ENCODE measurements at regions not wholly inside any gene's neighbourhood (a gene's known extent, or its start where the extent isn't known, plus 50 kb on each side); places are given as distances from the start of the nearest gene placed in this dataset.

- Mint-ChIP-seq H3K36me3 (ENCODE audit: low read depth) (no peaks in the 10 kb centered on the region), H3K9me3 (peaks cover 3% of the 10 kb centered on the region), H3K4me3 (no peak overlapping the region), H3K27me3 (ENCODE audit: low read depth) (no peaks in the 10 kb centered on the region), H3K4me1 (no peaks in the 10 kb centered on the region), H3K27ac (ENCODE audit: unreplicated experiment) (no peak overlapping the region)
- TF ChIP-seq CTCF (conservative IDR thresholded peaks at IDR 0.05) = no peak
- DNase-seq (ENCODE audit: low read depth, low spot score) = no peak
Measured at GRCh38 chr4:136198358-136198757, 1333.9 kb downstream of the PCDH18 start.

DNA sequence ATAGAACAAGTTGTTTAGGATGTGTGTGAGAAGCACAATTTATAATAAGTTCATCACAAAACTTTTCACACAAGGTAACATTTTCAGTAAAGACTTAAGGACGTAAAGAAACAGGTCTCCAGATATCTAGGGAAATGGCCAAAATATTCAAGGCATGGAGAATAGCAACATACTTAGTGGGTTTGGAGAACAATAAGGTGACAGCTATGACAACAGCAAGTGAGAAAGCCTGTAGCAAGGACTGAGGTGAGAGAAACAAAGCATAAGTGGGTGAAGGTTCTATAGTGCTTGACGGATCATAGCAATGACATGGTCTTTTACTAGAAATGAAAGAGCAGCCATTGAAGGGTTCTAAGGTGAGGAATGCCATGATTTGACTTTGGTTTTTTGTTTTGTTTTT is 1337.3 kb downstream of the PCDH18 start:
- H3K4me3 Mint-ChIP-seq = no peak overlapping the region
- peaks cover 7% of the 10 kb centered on the region for H3K9me3 Mint-ChIP-seq
- no peaks in the 10 kb centered on the region for H3K27me3 Mint-ChIP-seq (ENCODE audit: low read depth)
- TF ChIP-seq CTCF (conservative IDR thresholded peaks at IDR 0.05) = no peak
- no peaks in the 10 kb centered on the region for H3K4me1 Mint-ChIP-seq
- H3K36me3 Mint-ChIP-seq (ENCODE audit: low read depth) = no peaks in the 10 kb centered on the region
- DNase-seq (ENCODE audit: low read depth, low spot score) = no peak
- no peak overlapping the region for H3K27ac Mint-ChIP-seq (ENCODE audit: unreplicated experiment)

- no peak overlapping the region for H3K27ac Mint-ChIP-seq (ENCODE audit: unreplicated experiment)
- peaks cover 16% of the 10 kb centered on the region for H3K9me3 Mint-ChIP-seq
- H3K4me3 Mint-ChIP-seq = no peak overlapping the region
- TF ChIP-seq CTCF (conservative IDR thresholded peaks at IDR 0.05) = no peak
- no peak for DNase-seq (ENCODE audit: low read depth, low spot score)
- H3K36me3 Mint-ChIP-seq (ENCODE audit: low read depth) = no peaks in the 10 kb centered on the region
- no peaks in the 10 kb centered on the region for H3K27me3 Mint-ChIP-seq (ENCODE audit: low read depth)
- no peaks in the 10 kb centered on the region for H3K4me1 Mint-ChIP-seq
Measured at GRCh38 chr4:136186650-136187049, 1345.6 kb downstream of the PCDH18 start.

- Mint-ChIP-seq H3K27me3 (ENCODE audit: low read depth) (no peaks in the 10 kb centered on the region), H3K36me3 (ENCODE audit: low read depth) (no peaks in the 10 kb centered on the region), H3K27ac (ENCODE audit: unreplicated experiment) (no peak overlapping the region), H3K9me3 (peaks cover 7% of the 10 kb centered on the region), H3K4me1 (no peaks in the 10 kb centered on the region), H3K4me3 (no peak overlapping the region)
- DNase-seq (ENCODE audit: low read depth, low spot score) = no peak
- TF ChIP-seq CTCF (conservative IDR thresholded peaks at IDR 0.05) = no peak
Measured at GRCh38 chr4:136183513-136183912, 1348.8 kb downstream of the PCDH18 start.

GRCh38 chr4:136156947-136157346 is 1375.3 kb downstream of the PCDH18 start:
- Mint-ChIP-seq H3K27ac (ENCODE audit: unreplicated experiment) (no peak overlapping the region), H3K9me3 (peaks cover 2% of the 10 kb centered on the region), H3K27me3 (ENCODE audit: low read depth) (no peaks in the 10 kb centered on the region), H3K36me3 (ENCODE audit: low read depth) (peaks cover 3% of the 10 kb centered on the region), H3K4me3 (no peak overlapping the region), H3K4me1 (no peaks in the 10 kb centered on the region)
- no peak for TF ChIP-seq CTCF (conservative IDR thresholded peaks at IDR 0.05)
- no peak for DNase-seq (ENCODE audit: low read depth, low spot score)

DNA sequence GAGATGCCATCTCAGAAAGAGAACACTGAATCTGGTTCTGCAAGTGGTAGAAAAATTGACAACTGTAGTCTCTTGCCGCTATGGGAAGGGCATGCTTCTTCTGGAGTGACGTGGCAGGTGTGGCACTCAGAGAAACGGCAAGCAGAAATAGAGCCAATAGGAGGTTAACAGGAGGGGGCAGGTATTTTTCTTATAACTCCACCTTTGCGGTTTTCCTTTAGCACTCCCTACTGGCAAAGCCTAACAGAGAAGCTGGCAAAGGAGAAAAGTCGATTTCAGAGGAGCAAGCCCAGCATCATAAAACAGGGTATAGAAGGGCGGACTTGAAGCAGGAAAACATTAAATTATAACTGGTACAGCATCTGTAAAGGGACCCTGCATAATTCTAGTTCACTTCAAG is 1382.2 kb downstream of the PCDH18 start:
- no peak for DNase-seq (ENCODE audit: low read depth, low spot score)
- no peak overlapping the region for H3K4me3 Mint-ChIP-seq
- no peak overlapping the region for H3K27ac Mint-ChIP-seq (ENCODE audit: unreplicated experiment)
- H3K36me3 Mint-ChIP-seq (ENCODE audit: low read depth) = peaks cover 8% of the 10 kb centered on the region
- H3K4me1 Mint-ChIP-seq = no peaks in the 10 kb centered on the region
- TF ChIP-seq CTCF (conservative IDR thresholded peaks at IDR 0.05) = no peak
- H3K9me3 Mint-ChIP-seq = peaks cover 9% of the 10 kb centered on the region
- H3K27me3 Mint-ChIP-seq (ENCODE audit: low read depth) = no peaks in the 10 kb centered on the region
